NT2/D1 (cell line): ENCODE measurements at regions not wholly inside any gene's neighbourhood (a gene's known extent, or its start where the extent isn't known, plus 50 kb on each side); places are given as distances from the start of the nearest gene placed in this dataset.

ENCODE experiments used
- DNase-seq: peaks from one replicate; pipeline ENCODE4 v3.0.0-alpha.2; 2011; ENCODE audit warnings: low read depth, low spot score
- H3K27me3 ChIP-seq: 2 replicates; pipeline ENCODE4 v1.6.0; 2011; ENCODE audit warnings: mild to moderate bottlenecking; ENCODE audit not compliant: insufficient read length, insufficient read depth
- H3K36me3 ChIP-seq: 2 replicates; pipeline ENCODE4 v1.6.1; 2011; ENCODE audit warnings: mild to moderate bottlenecking, low read length, mixed read lengths; ENCODE audit not compliant: insufficient read depth, insufficient read length
- H3K4me1 ChIP-seq: 2 replicates; pipeline ENCODE4 v1.5.1; 2011; ENCODE audit not compliant: insufficient read depth, insufficient read length
- H3K4me3 ChIP-seq: 2 replicates; pipeline ENCODE4 v1.5.1; 2011; ENCODE audit warnings: low read depth; ENCODE audit not compliant: insufficient read length
- H3K9ac ChIP-seq: 2 replicates; pipeline ENCODE4 v1.6.0; 2011; ENCODE audit warnings: low read depth; ENCODE audit not compliant: insufficient read length
- H3K9me3 ChIP-seq: 2 replicates; pipeline ENCODE4 v1.5.1; 2011; ENCODE audit warnings: mild to moderate bottlenecking, low read length; ENCODE audit not compliant: insufficient read depth
- SUZ12 ChIP-seq: IDR thresholded peaks from 2 replicates; pipeline ENCODE4 v1.6.1; 2011; ENCODE audit not compliant: insufficient read length, insufficient read depth; ENCODE audit errors: extremely low read depth
- YY1 ChIP-seq: IDR thresholded peaks from 2 replicates; pipeline ENCODE4 v1.6.1; 2011; ENCODE audit not compliant: insufficient read length, insufficient read depth
- ZNF274 ChIP-seq: IDR thresholded peaks from 2 replicates; pipeline ENCODE4 v1.6.1; 2011; ENCODE audit warnings: mild to moderate bottlenecking, low read depth, low read length

GRCh38 chr4:3682236-3683076 lies 83.7 kb upstream of the ADRA2C start:
- Histone ChIP-seq H3K4me3 (no peak overlapping the region), H3K9ac (no peak overlapping the region), H3K27me3 (peaks cover 12% of the 10 kb centered on the region), H3K4me1 (peaks cover 13% of the 10 kb centered on the region), H3K36me3 (no peaks in the 10 kb centered on the region), H3K9me3 (no peaks in the 10 kb centered on the region)
- no peak for DNase-seq
- TF ChIP-seq ZNF274 (no peak), YY1 (no peak), SUZ12 (no peak)

DNA sequence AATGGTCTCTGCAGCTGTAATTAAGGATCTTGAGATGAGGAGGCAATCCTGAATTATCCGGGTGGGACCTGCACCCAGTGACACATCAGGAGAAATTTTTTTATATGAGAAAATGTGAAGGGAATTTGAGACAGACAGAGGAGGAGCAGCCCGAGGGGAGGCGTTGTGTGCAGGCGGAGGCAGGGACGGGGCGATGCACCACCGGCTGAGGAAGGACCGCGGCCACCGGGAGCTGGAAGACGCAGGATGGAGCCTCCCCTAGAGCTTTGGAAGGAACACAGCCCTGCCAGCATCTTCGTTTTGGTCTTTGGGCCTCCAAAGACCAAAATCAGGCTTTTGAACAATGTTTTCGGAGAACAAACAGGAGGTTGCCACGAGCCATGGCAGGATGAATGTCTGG lies 85.0 kb upstream of the ADRA2C start:
- Histone ChIP-seq H3K36me3 (no peaks in the 10 kb centered on the region), H3K27me3 (peaks cover 12% of the 10 kb centered on the region), H3K4me1 (peaks cover 15% of the 10 kb centered on the region), H3K4me3 (no peak overlapping the region), H3K9me3 (no peaks in the 10 kb centered on the region), H3K9ac (no peak overlapping the region)
- no peak for TF ChIP-seq YY1
- TF ChIP-seq ZNF274, result no peak
- TF ChIP-seq SUZ12, result no peak
- no peak for DNase-seq

DNA sequence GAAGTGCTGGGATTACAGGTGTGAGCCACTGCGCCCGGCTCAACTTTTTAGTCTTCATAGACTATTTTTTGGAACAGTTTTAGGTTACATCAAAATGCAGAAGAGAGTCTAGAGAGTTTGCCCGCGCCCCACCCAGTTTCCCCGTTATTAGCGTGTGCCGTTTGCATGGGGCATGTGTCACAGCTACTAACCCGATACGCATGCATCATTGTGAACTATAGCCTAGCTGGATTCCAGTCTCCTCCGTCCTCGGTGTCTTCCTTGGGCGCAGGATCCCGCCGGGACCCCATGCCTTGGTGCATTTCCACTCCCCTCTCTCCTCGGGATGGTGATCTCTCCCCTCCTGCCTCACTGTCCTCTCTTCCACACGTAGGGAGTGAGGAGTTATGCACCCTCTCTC lies 85.5 kb upstream of the ADRA2C start:
- DNase-seq, result no peak
- H3K27me3 ChIP-seq, result peaks cover 12% of the 10 kb centered on the region
- TF ChIP-seq ZNF274, result no peak
- no peak for TF ChIP-seq SUZ12
- no peak for TF ChIP-seq YY1
- no peaks in the 10 kb centered on the region for H3K36me3 ChIP-seq
- H3K4me1 ChIP-seq, result peaks cover 16% of the 10 kb centered on the region
- H3K9me3 ChIP-seq, result no peaks in the 10 kb centered on the region
- no peak overlapping the region for H3K9ac ChIP-seq
- no peak overlapping the region for H3K4me3 ChIP-seq

DNA sequence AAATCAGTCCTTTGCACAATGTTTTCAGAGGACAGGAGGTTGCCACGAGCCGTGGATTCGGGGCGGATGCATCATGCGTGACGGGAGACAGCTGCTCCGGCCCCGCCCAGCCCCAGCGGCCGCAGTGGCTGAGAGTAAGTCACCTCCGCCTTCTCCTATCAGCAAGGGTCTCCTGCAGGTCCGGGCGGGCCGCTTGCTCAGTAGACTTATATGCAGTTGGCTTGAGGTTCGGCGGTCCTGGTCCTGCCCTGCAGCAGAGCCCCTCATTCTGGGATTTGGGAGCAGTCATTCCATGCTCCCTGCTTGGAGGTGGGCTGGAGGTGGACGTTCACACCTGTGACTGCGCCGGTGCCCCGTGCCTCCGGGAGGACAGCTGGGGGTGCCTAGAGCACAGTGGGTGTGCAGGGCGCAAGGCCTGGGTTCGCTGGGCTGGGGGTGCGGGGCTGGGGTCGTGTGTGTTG lies 86.3 kb upstream of the ADRA2C start:
- Histone ChIP-seq H3K9ac (peak overlapping the region; percentile 8), H3K4me1 (peaks cover 22% of the 10 kb centered on the region), H3K27me3 (peaks cover 12% of the 10 kb centered on the region), H3K9me3 (no peaks in the 10 kb centered on the region), H3K4me3 (no peak overlapping the region), H3K36me3 (no peaks in the 10 kb centered on the region)
- TF ChIP-seq SUZ12, result no peak
- TF ChIP-seq ZNF274, result no peak
- TF ChIP-seq YY1, result no peak
- DNase-seq, result no peak

- Histone ChIP-seq H3K4me3 (no peak overlapping the region), H3K27me3 (peaks cover 12% of the 10 kb centered on the region), H3K36me3 (no peaks in the 10 kb centered on the region), H3K4me1 (peaks cover 24% of the 10 kb centered on the region), H3K9ac (no peak overlapping the region), H3K9me3 (no peaks in the 10 kb centered on the region)
- TF ChIP-seq YY1 (no peak), ZNF274 (no peak), SUZ12 (no peak)
- DNase-seq, result no peak
Measured at GRCh38 chr4:3679071-3679825, 86.9 kb upstream of the ADRA2C start.

- H3K4me1 ChIP-seq, result peaks cover 19% of the 10 kb centered on the region
- H3K36me3 ChIP-seq, result no peaks in the 10 kb centered on the region
- no peak for DNase-seq
- H3K4me3 ChIP-seq, result no peak overlapping the region
- TF ChIP-seq SUZ12, result no peak
- TF ChIP-seq ZNF274, result no peak
- no peak for TF ChIP-seq YY1
- H3K9me3 ChIP-seq, result peaks cover 4% of the 10 kb centered on the region; the same call in 1 of the 2 replicates
- no peak overlapping the region for H3K9ac ChIP-seq
- peaks cover 15% of the 10 kb centered on the region for H3K27me3 ChIP-seq
Measured at GRCh38 chr4:3677748-3678070, 88.5 kb upstream of the ADRA2C start.
